ENCODE measurements at regions not wholly inside any gene's neighbourhood (a gene's known extent, or its start where the extent isn't known, plus 50 kb on each side); places are given as distances from the start of the nearest gene placed in this dataset.

DNA sequence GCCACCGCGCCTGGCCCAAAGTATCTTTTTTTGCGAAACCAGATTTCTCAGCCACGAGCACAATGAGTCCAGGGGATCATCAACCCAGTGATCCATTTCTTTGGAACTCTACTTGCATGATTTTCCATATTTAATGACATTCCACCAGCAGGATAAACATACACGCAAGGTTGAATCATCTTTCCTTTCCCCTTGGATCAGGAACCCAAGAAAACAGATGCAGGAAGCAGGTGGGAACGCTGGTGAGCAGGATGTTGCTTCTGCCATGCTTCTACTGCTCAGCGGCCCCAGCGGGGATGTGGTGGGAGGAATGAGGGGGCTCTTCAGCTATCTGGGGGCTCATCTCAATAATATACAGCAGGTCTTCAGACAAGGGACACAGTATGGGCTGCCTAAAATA, 118.2 kb downstream of the SEC61B start:
- no peak overlapping the region for H3K4me3 ChIP-seq (replicated peaks in 1 of 2; ENCODE audit: low read depth in 2 of 2, low read length in 2 of 2)
- TF ChIP-seq, protein P1, sequence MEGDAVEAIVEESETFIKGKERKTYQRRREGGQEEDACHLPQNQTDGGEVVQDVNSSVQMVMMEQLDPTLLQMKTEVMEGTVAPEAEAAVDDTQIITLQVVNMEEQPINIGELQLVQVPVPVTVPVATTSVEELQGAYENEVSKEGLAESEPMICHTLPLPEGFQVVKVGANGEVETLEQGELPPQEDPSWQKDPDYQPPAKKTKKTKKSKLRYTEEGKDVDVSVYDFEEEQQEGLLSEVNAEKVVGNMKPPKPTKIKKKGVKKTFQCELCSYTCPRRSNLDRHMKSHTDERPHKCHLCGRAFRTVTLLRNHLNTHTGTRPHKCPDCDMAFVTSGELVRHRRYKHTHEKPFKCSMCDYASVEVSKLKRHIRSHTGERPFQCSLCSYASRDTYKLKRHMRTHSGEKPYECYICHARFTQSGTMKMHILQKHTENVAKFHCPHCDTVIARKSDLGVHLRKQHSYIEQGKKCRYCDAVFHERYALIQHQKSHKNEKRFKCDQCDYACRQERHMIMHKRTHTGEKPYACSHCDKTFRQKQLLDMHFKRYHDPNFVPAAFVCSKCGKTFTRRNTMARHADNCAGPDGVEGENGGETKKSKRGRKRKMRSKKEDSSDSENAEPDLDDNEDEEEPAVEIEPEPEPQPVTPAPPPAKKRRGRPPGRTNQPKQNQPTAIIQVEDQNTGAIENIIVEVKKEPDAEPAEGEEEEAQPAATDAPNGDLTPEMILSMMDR (IDR thresholded peaks at IDR 0.05; ENCODE audit: low read depth, low read length): no peak
- DNase-seq (ENCODE audit: low read depth in 2 of 2): no peak

DNA sequence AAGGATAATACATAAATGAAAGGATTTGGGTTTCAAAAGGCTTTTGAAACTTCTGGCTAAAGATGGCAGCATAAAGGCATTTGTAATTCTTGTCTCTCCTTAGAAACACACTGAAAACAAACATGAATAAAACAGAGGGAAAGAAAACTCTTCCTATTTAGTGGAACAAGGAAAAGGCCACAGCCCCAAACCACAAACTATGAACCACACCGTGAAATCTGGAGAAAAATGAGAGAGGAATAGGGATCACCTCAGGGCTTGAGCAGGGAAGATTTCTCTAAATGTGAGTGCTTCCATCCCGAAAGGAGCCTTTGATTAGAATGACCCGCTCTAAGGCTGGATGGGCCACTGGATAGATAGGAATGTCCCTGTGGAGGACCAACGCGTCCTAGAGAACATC, 119.6 kb downstream of the SEC61B start:
- TF ChIP-seq, protein P1 (IDR thresholded peaks at IDR 0.05; ENCODE audit: low read depth, low read length): no peak
- no peak overlapping the region for H3K4me3 ChIP-seq (replicated peaks in 1 of 2; ENCODE audit: low read depth in 2 of 2, low read length in 2 of 2)
- no peak for DNase-seq (ENCODE audit: low read depth in 2 of 2)

DNA sequence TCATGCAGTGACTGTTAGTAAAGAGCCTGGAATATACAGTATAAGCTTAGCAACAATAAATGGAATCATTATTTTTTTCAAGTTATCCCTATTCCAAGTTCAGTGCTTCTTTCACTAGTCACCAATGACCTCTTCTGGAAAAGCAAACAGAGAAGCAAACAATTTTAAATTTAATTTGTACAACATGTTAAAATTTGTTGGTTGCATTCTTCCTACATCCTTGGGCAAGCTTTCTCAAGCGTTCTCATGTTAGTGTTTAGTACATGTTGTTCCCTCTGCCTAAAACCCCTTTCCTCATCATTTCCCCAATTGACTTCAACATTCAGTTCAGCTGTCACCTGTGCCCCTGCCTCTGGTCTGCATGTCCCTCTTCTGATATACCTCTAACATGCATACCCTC, 123.4 kb downstream of the SEC61B start:
- DNase-seq (ENCODE audit: low read depth in 2 of 2): no peak
- H3K4me3 ChIP-seq (replicated peaks in 1 of 2; ENCODE audit: low read depth in 2 of 2, low read length in 2 of 2): no peak overlapping the region
- TF ChIP-seq, protein P1 (IDR thresholded peaks at IDR 0.05; ENCODE audit: low read depth, low read length): no peak

DNA sequence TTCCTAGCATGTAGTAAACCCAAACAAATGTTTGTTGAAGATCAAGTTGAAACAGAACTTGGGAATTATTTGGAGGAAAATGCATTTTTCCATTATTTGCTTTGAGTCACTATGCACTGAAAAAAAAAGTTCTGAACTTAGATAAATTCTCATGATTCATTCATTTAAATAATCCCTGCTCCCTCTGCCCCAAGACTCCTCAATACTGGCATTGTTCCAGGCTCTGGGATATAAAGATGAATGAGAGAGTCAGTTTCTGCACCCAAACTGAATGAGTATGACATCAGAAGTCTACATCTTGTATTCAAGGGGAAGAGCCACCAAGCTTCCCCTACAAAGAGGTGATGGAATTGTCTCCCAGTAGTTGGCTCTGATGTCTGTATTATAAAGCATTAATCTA, 123.9 kb downstream of the SEC61B start:
- peak; percentile 16 to 53 for DNase-seq (ENCODE audit: low read depth in 2 of 2)
- TF ChIP-seq, protein P1 (IDR thresholded peaks at IDR 0.05; ENCODE audit: low read depth, low read length): no peak
- H3K4me3 ChIP-seq (replicated peaks in 1 of 2; ENCODE audit: low read depth in 2 of 2, low read length in 2 of 2): no peak overlapping the region

DNA sequence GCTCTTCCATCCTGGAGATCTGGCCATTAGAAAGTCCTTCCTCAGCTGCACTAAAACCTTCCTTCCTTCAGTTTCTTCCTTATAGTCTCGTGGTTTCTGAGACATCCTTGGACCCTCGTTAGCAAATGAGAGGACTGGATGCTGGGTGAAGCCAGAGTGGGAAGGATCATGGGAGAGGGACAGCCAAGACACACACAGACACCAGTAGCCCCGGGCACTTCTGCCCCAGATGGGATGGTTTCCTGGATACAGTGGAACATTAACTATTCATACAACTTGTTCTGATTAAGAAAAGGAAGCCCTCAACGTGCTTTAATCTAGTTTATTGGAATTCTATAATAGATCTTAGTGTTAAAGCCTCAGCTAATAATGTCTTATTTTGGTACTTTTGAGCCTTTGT, 125.5 kb downstream of the SEC61B start:
- TF ChIP-seq, protein P1 (IDR thresholded peaks at IDR 0.05; ENCODE audit: low read depth, low read length): no peak
- no peak for DNase-seq (ENCODE audit: low read depth in 2 of 2)
- no peak overlapping the region for H3K4me3 ChIP-seq (replicated peaks in 1 of 2; ENCODE audit: low read depth in 2 of 2, low read length in 2 of 2)

DNA sequence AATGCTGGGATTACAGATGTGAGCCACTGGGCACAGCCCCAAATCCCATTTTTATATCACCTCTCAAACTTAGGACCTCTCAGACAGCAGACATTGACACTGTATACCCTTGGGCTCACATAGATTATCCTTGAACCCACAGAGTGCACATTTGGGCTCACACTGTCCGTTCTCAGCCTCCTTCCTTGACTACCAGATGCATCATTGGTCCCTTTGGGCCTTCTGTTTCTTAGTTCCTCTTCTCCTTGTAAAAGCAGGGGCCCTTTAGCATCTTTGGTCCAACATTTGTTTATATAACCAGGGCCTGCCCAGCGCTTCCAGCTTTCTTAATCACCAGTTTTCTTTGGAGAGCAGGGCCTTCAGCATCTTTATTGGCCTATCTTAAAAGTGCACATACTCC, 126.2 kb downstream of the SEC61B start:
- TF ChIP-seq, protein P1 (IDR thresholded peaks at IDR 0.05; ENCODE audit: low read depth, low read length): no peak
- H3K4me3 ChIP-seq (replicated peaks in 1 of 2; ENCODE audit: low read depth in 2 of 2, low read length in 2 of 2): no peak overlapping the region
- DNase-seq (ENCODE audit: low read depth in 2 of 2): no peak

DNA sequence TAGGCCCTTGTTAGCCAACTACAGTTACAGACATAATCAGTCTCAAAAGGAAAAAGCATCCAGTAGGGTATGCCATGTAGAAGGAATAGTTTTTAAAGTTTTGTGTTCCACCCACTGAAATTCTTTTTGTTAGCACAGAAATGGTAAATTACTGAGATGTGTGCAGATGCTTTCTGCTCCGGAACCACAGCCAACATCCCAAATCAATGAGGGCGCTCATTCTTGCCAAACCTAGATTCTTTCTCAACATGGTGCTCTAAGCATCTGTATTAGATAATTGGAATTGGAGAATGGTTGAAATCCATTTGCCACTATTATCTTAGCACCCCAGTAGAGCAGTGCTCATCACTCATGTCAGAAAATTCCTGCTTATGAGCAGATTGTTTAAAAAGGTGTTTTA, 127.8 kb downstream of the SEC61B start:
- no peak overlapping the region for H3K4me3 ChIP-seq (replicated peaks in 1 of 2; ENCODE audit: low read depth in 2 of 2, low read length in 2 of 2)
- DNase-seq (ENCODE audit: low read depth in 2 of 2): no peak
- TF ChIP-seq, protein P1 (IDR thresholded peaks at IDR 0.05; ENCODE audit: low read depth, low read length): no peak
